HG03196 (cell line): ENCODE measurements at regions not wholly inside any gene's neighbourhood (a gene's known extent, or its start where the extent isn't known, plus 50 kb on each side); places are given as distances from the start of the nearest gene placed in this dataset.

Source experiments
- ATAC-seq: cut with Tn5 transposase; IDR thresholded peaks from one replicate; pipeline ENCODE4 v1.9.1; 2021; ENCODE audit not compliant: unreplicated experiment

GRCh38 chr12:22740656-22741355 is 115.8 kb downstream of the ETNK1 start:
- ATAC-seq = no peak

- ATAC-seq = no peak
Measured at GRCh38 chr12:22743700-22744099, 118.7 kb downstream of the ETNK1 start.

- ATAC-seq = no peak
Measured at GRCh38 chr12:22744197-22744596, 119.2 kb downstream of the ETNK1 start.

GRCh38 chr12:22746720-22747119 is 121.7 kb downstream of the ETNK1 start:
- ATAC-seq = no peak

- no peak for ATAC-seq
Measured at GRCh38 chr12:22755629-22756028, 130.7 kb downstream of the ETNK1 start.

- no peak for ATAC-seq
Measured at GRCh38 chr12:22759769-22760674, 135.1 kb downstream of the ETNK1 start.

GRCh38 chr12:22765421-22766130 is 140.6 kb downstream of the ETNK1 start:
- no peak for ATAC-seq

GRCh38 chr12:22766911-22767420 is 142.0 kb downstream of the ETNK1 start:
- no peak for ATAC-seq

- ATAC-seq = no peak
Measured at GRCh38 chr12:22781339-22781738, 156.4 kb downstream of the ETNK1 start.

- ATAC-seq = no peak
Measured at GRCh38 chr12:22787557-22787956, 162.6 kb downstream of the ETNK1 start.

GRCh38 chr12:22788913-22789312 is 163.9 kb downstream of the ETNK1 start:
- no peak for ATAC-seq

- no peak for ATAC-seq
Measured at GRCh38 chr12:22792138-22792537, 167.2 kb downstream of the ETNK1 start.

- ATAC-seq = no peak
Measured at GRCh38 chr12:22794017-22794416, 169.0 kb downstream of the ETNK1 start.

GRCh38 chr12:22796941-22797630 is 172.1 kb downstream of the ETNK1 start:
- no peak for ATAC-seq

GRCh38 chr12:22797701-22798100 is 172.7 kb downstream of the ETNK1 start:
- no peak for ATAC-seq

GRCh38 chr12:22798116-22798515 is 173.1 kb downstream of the ETNK1 start:
- ATAC-seq = no peak

- no peak for ATAC-seq
Measured at GRCh38 chr12:22799503-22799902, 174.5 kb downstream of the ETNK1 start.

GRCh38 chr12:22800332-22800731 is 175.4 kb downstream of the ETNK1 start:
- ATAC-seq = no peak

GRCh38 chr12:22802883-22803630 is 178.1 kb downstream of the ETNK1 start:
- no peak for ATAC-seq

GRCh38 chr12:22803725-22804124 is 178.8 kb downstream of the ETNK1 start:
- no peak for ATAC-seq
